Immature natural killer cell (primary cell): ENCODE measurements at regions not wholly inside any gene's neighbourhood (a gene's known extent, or its start where the extent isn't known, plus 50 kb on each side); places are given as distances from the start of the nearest gene placed in this dataset.
"Not testable (repeated sequence)": the region's sequence is repeated elsewhere in the genome, so short reads cannot be mapped to it uniquely, and the experiment has no call there.

Source experiments
- DNase-seq, 3 donors: peaks; one replicate each; pipeline ENCODE4 v3.0.0; 2022; ENCODE audit warnings: mixed read lengths in 1 of 3
- H3K27ac Mint-ChIP-seq, 6 donors: one replicate each; pipeline ENCODE4 v1.8.0; 2020; ENCODE audit warnings: mixed read lengths in 6 of 6, mild to moderate bottlenecking in 5 of 6, inconsistent platforms in 4 of 6, moderate library complexity in 3 of 6
- H3K27me3 Mint-ChIP-seq, 3 donors: one replicate each; pipeline ENCODE4 v1.8.0; 2020 to 2021; ENCODE audit warnings: low read depth in 3 of 3, mild to moderate bottlenecking in 3 of 3, mixed read lengths in 3 of 3, moderate library complexity in 3 of 3, inconsistent platforms in 1 of 3
- H3K36me3 Mint-ChIP-seq, 3 donors: one replicate each; pipeline ENCODE4 v1.8.0; 2020; ENCODE audit warnings: mixed read lengths in 3 of 3, inconsistent platforms in 2 of 3, mild to moderate bottlenecking in 2 of 3
- H3K4me1 Mint-ChIP-seq, 2 donors: one replicate each; pipeline ENCODE4 v1.8.0; 2020; ENCODE audit warnings: inconsistent platforms in 2 of 2, mild to moderate bottlenecking in 2 of 2, mixed read lengths in 2 of 2, moderate library complexity in 1 of 2
- H3K4me3 Mint-ChIP-seq, 5 donors: one replicate each; pipeline ENCODE4 v1.8.0; 2020; ENCODE audit warnings: mild to moderate bottlenecking in 5 of 5, mixed read lengths in 5 of 5, inconsistent platforms in 3 of 5, moderate library complexity in 3 of 5
- H3K9me3 Mint-ChIP-seq, 6 donors: one replicate each; pipeline ENCODE4 v1.8.0; 2020; ENCODE audit warnings: mild to moderate bottlenecking in 6 of 6, mixed read lengths in 6 of 6, inconsistent platforms in 4 of 6, moderate library complexity in 3 of 6

GRCh38 chr18:68172842-68173549 lies 541.9 kb downstream of the TMX3 start:
- Mint-ChIP-seq H3K27me3 (no peaks in the 10 kb centered on the region), H3K36me3 (no peaks in the 10 kb centered on the region), H3K27ac (no peak overlapping the region), H3K4me1 (no peaks in the 10 kb centered on the region), H3K4me3 (no peak overlapping the region), H3K9me3 (peaks cover 5 to 27% (median 15%) of the 10 kb centered on the region in 6 donors)
- no peak for DNase-seq

- H3K4me3 Mint-ChIP-seq: no peak overlapping the region
- DNase-seq: no peak
- H3K9me3 Mint-ChIP-seq: peaks cover 3 to 14% (median 11%) of the 10 kb centered on the region in 6 donors
- no peaks in the 10 kb centered on the region for H3K36me3 Mint-ChIP-seq
- no peaks in the 10 kb centered on the region for H3K27me3 Mint-ChIP-seq
- no peaks in the 10 kb centered on the region for H3K4me1 Mint-ChIP-seq
- no peak overlapping the region for H3K27ac Mint-ChIP-seq
Measured at GRCh38 chr18:68164909-68165308, 550.0 kb downstream of the TMX3 start.

- not testable (repeated sequence) for H3K4me1 Mint-ChIP-seq, DNase-seq, H3K36me3 Mint-ChIP-seq, H3K4me3 Mint-ChIP-seq, H3K27me3 Mint-ChIP-seq, H3K27ac Mint-ChIP-seq
- peaks cover 3 to 21% (median 12%) of the 10 kb centered on the region in 6 donors for H3K9me3 Mint-ChIP-seq
Measured at GRCh38 chr18:68153821-68154220, 561.1 kb downstream of the TMX3 start.

GRCh38 chr18:68152770-68153169 lies 562.1 kb downstream of the TMX3 start:
- no peak overlapping the region for H3K27ac Mint-ChIP-seq
- no peaks in the 10 kb centered on the region for H3K4me1 Mint-ChIP-seq
- peaks cover 0 to 2% (median 0%) of the 10 kb centered on the region in 3 donors for H3K27me3 Mint-ChIP-seq
- H3K4me3 Mint-ChIP-seq: no peak overlapping the region
- no peak for DNase-seq
- H3K9me3 Mint-ChIP-seq: peaks cover 4 to 19% (median 13%) of the 10 kb centered on the region in 6 donors
- no peaks in the 10 kb centered on the region for H3K36me3 Mint-ChIP-seq

- no peaks in the 10 kb centered on the region for H3K4me1 Mint-ChIP-seq
- no peak overlapping the region for H3K27ac Mint-ChIP-seq
- peaks cover 0 to 2% (median 0%) of the 10 kb centered on the region in 3 donors for H3K27me3 Mint-ChIP-seq
- H3K36me3 Mint-ChIP-seq: no peaks in the 10 kb centered on the region
- DNase-seq: no peak
- H3K4me3 Mint-ChIP-seq: no peak overlapping the region
- H3K9me3 Mint-ChIP-seq: peaks cover 5 to 15% (median 11%) of the 10 kb centered on the region in 6 donors
Measured at GRCh38 chr18:68150961-68151360, 563.9 kb downstream of the TMX3 start.

GRCh38 chr18:68148863-68149262 lies 566.0 kb downstream of the TMX3 start:
- no peak overlapping the region for H3K4me3 Mint-ChIP-seq
- no peak for DNase-seq

GRCh38 chr18:68147728-68148127 lies 567.2 kb downstream of the TMX3 start:
- peaks cover 1 to 15% (median 12%) of the 10 kb centered on the region in 6 donors for H3K9me3 Mint-ChIP-seq
- H3K4me1 Mint-ChIP-seq: no peaks in the 10 kb centered on the region
- DNase-seq: no peak
- no peak overlapping the region for H3K4me3 Mint-ChIP-seq
- H3K36me3 Mint-ChIP-seq: no peaks in the 10 kb centered on the region
- no peak overlapping the region for H3K27ac Mint-ChIP-seq
- H3K27me3 Mint-ChIP-seq: peaks cover 0 to 2% (median 0%) of the 10 kb centered on the region in 3 donors

More at GRCh38 chr18:68148863-68149262, 566.0 kb downstream of the TMX3 start:
- no peak overlapping the region for H3K27ac Mint-ChIP-seq
- peaks cover 1 to 17% (median 10%) of the 10 kb centered on the region in 6 donors for H3K9me3 Mint-ChIP-seq
- no peaks in the 10 kb centered on the region for H3K36me3 Mint-ChIP-seq
- peaks cover 0 to 2% (median 0%) of the 10 kb centered on the region in 3 donors for H3K27me3 Mint-ChIP-seq
- H3K4me1 Mint-ChIP-seq: no peaks in the 10 kb centered on the region

- no peaks in the 10 kb centered on the region for H3K36me3 Mint-ChIP-seq
- no peak overlapping the region for H3K27ac Mint-ChIP-seq
- H3K27me3 Mint-ChIP-seq: no peaks in the 10 kb centered on the region
- H3K4me1 Mint-ChIP-seq: no peaks in the 10 kb centered on the region
- H3K4me3 Mint-ChIP-seq: no peak overlapping the region
- H3K9me3 Mint-ChIP-seq: peaks cover 6 to 17% (median 11%) of the 10 kb centered on the region in 6 donors
- no peak for DNase-seq
Measured at GRCh38 chr18:68121826-68122225, 593.1 kb downstream of the TMX3 start.

GRCh38 chr18:68121308-68121707 lies 593.6 kb downstream of the TMX3 start:
- Mint-ChIP-seq H3K9me3 (peaks cover 5 to 17% (median 10%) of the 10 kb centered on the region in 6 donors), H3K27ac (no peak overlapping the region), H3K4me3 (no peak overlapping the region), H3K4me1 (no peaks in the 10 kb centered on the region), H3K36me3 (no peaks in the 10 kb centered on the region), H3K27me3 (no peaks in the 10 kb centered on the region)
- DNase-seq: no peak

- no peak for DNase-seq
- Mint-ChIP-seq H3K27me3 (no peaks in the 10 kb centered on the region), H3K36me3 (peaks cover 0 to 4% (median 0%) of the 10 kb centered on the region in 3 donors), H3K27ac (no peak overlapping the region), H3K4me3 (no peak overlapping the region), H3K4me1 (no peaks in the 10 kb centered on the region), H3K9me3 (peaks cover 0 to 7% (median 4%) of the 10 kb centered on the region in 6 donors)
Measured at GRCh38 chr18:68114989-68115388, 598.5 kb upstream of the DSEL start.

- Mint-ChIP-seq H3K27ac (no peak overlapping the region), H3K4me3 (no peak overlapping the region), H3K36me3 (no peaks in the 10 kb centered on the region), H3K9me3 (peaks cover 1 to 26% (median 5%) of the 10 kb centered on the region in 6 donors), H3K27me3 (peaks cover 0 to 1% (median 0%) of the 10 kb centered on the region in 3 donors), H3K4me1 (no peaks in the 10 kb centered on the region)
- DNase-seq: no peak
Measured at GRCh38 chr18:68104036-68104435, 587.5 kb upstream of the DSEL start.

- Mint-ChIP-seq H3K9me3 (peaks cover 1 to 23% (median 4%) of the 10 kb centered on the region in 6 donors), H3K27me3 (peaks cover 0 to 1% (median 0%) of the 10 kb centered on the region in 3 donors), H3K4me3 (no peak overlapping the region), H3K36me3 (no peaks in the 10 kb centered on the region), H3K27ac (no peak overlapping the region), H3K4me1 (no peaks in the 10 kb centered on the region)
- DNase-seq: no peak
Measured at GRCh38 chr18:68103561-68103960, 587.0 kb upstream of the DSEL start.

GRCh38 chr18:68102117-68102516 lies 585.6 kb upstream of the DSEL start:
- no peak overlapping the region for H3K4me3 Mint-ChIP-seq
- no peak overlapping the region for H3K27ac Mint-ChIP-seq
- peaks cover under 1 to 15% (median 4%) of the 10 kb centered on the region in 6 donors for H3K9me3 Mint-ChIP-seq
- no peaks in the 10 kb centered on the region for H3K4me1 Mint-ChIP-seq
- no peaks in the 10 kb centered on the region for H3K36me3 Mint-ChIP-seq
- H3K27me3 Mint-ChIP-seq: peaks cover 0 to 1% (median 0%) of the 10 kb centered on the region in 3 donors
- no peak for DNase-seq

- no peak overlapping the region for H3K27ac Mint-ChIP-seq
- H3K4me1 Mint-ChIP-seq: no peaks in the 10 kb centered on the region
- H3K4me3 Mint-ChIP-seq: no peak overlapping the region
- peaks cover 0 to 2% (median 2%) of the 10 kb centered on the region in 3 donors for H3K27me3 Mint-ChIP-seq
- DNase-seq: no peak
- H3K9me3 Mint-ChIP-seq: peaks cover 0 to 12% (median 3%) of the 10 kb centered on the region in 6 donors
- H3K36me3 Mint-ChIP-seq: no peaks in the 10 kb centered on the region
Measured at GRCh38 chr18:68098655-68099054, 582.1 kb upstream of the DSEL start.

GRCh38 chr18:68086481-68086880 lies 570.0 kb upstream of the DSEL start:
- Mint-ChIP-seq H3K9me3 (peaks cover 0 to 20% (median 9%) of the 10 kb centered on the region in 6 donors), H3K4me3 (no peak overlapping the region), H3K4me1 (no peaks in the 10 kb centered on the region), H3K36me3 (no peaks in the 10 kb centered on the region), H3K27me3 (peaks cover 0 to 1% (median 0%) of the 10 kb centered on the region in 3 donors), H3K27ac (no peak overlapping the region)
- DNase-seq: no peak
